RWPE2 (cell line): ENCODE measurements at regions not wholly inside any gene's neighbourhood (a gene's known extent, or its start where the extent isn't known, plus 50 kb on each side); places are given as distances from the start of the nearest gene placed in this dataset.

Experiments
- ATAC-seq: fragments of 200-7000 bp; cut with Tn5 transposase; 3 replicates; pipeline ENCODE4 v1.9.1; 2021; ENCODE audit warnings: low read depth
- DNase-seq: peaks from one replicate; pipeline ENCODE4 v3.0.0-alpha.2; 2020; ENCODE audit warnings: low spot score
- H3K27ac ChIP-seq: fragments of 450-650 bp; 2 replicates; pipeline ENCODE4 v1.5.1; 2017; ENCODE audit warnings: mild to moderate bottlenecking; ENCODE audit not compliant: poor library complexity, severe bottlenecking
- H3K27me3 ChIP-seq: fragments of 250-450 bp; sonication (Bioruptor Pico); 2 replicates; pipeline ENCODE4 v1.5.1; 2021; ENCODE audit warnings: mild to moderate bottlenecking, moderate library complexity; ENCODE audit not compliant: insufficient read depth, poor library complexity, severe bottlenecking
- H3K36me3 ChIP-seq: fragments of 250-450 bp; sonication (Bioruptor Pico); 2 replicates; pipeline ENCODE4 v1.5.1; 2020; ENCODE audit warnings: low read depth, mild to moderate bottlenecking, moderate library complexity
- H3K4me1 ChIP-seq: fragments of 250-450 bp; sonication (Bioruptor Pico); 2 replicates; pipeline ENCODE4 v1.5.1; 2021; ENCODE audit warnings: mild to moderate bottlenecking, moderate library complexity; ENCODE audit not compliant: insufficient read depth, poor library complexity, severe bottlenecking
- H3K4me3 ChIP-seq: fragments of 250-450 bp; sonication (Bioruptor Pico); 2 replicates; pipeline ENCODE4 v1.5.1; 2021; ENCODE audit warnings: mild to moderate bottlenecking, moderate library complexity; ENCODE audit not compliant: severe bottlenecking
- H3K9me3 ChIP-seq: fragments of 250-450 bp; sonication (Bioruptor Pico); 2 replicates; pipeline ENCODE4 v1.5.1; 2021; ENCODE audit warnings: mild to moderate bottlenecking, moderate library complexity; ENCODE audit not compliant: severe bottlenecking
- CTCF ChIP-seq: fragments of 450-650 bp; IDR thresholded peaks from one replicate; pipeline ENCODE4 v1.5.1; 2017; ENCODE audit warnings: mild to moderate bottlenecking, moderate library complexity; ENCODE audit not compliant: poor library complexity, severe bottlenecking

- no peaks in the 10 kb centered on the region for H3K9me3 ChIP-seq
- ATAC-seq (no peak), DNase-seq (no peak)
- no peak overlapping the region for H3K4me3 ChIP-seq
- H3K36me3 ChIP-seq = no peaks in the 10 kb centered on the region
- no peaks in the 10 kb centered on the region for H3K27me3 ChIP-seq
- H3K27ac ChIP-seq = no peak overlapping the region
- no peaks in the 10 kb centered on the region for H3K4me1 ChIP-seq
- TF ChIP-seq CTCF = no peak
Observed at GRCh38 chrX:142661696-142662095, 364.0 kb upstream of the SPANXN4 start.

- TF ChIP-seq CTCF = no peak
- no peaks in the 10 kb centered on the region for H3K36me3 ChIP-seq
- no peaks in the 10 kb centered on the region for H3K9me3 ChIP-seq
- ATAC-seq = no peak
- no peak overlapping the region for H3K4me3 ChIP-seq
- no peak for DNase-seq
- H3K4me1 ChIP-seq = no peaks in the 10 kb centered on the region
- H3K27ac ChIP-seq = no peak overlapping the region
- H3K27me3 ChIP-seq = no peaks in the 10 kb centered on the region
Observed at GRCh38 chrX:142655507-142655906, 370.2 kb upstream of the SPANXN4 start.

- no peak for ATAC-seq
Observed at GRCh38 chrX:142637206-142637605, 388.5 kb upstream of the SPANXN4 start.

GRCh38 chrX:142616636-142617035 is 409.1 kb upstream of the SPANXN4 start:
- H3K9me3 ChIP-seq = no peaks in the 10 kb centered on the region
- H3K27me3 ChIP-seq = no peaks in the 10 kb centered on the region
- ATAC-seq (no peak), DNase-seq (no peak)
- H3K36me3 ChIP-seq = no peaks in the 10 kb centered on the region
- no peak overlapping the region for H3K27ac ChIP-seq
- no peak overlapping the region for H3K4me3 ChIP-seq
- TF ChIP-seq CTCF = no peak
- no peaks in the 10 kb centered on the region for H3K4me1 ChIP-seq

More at GRCh38 chrX:142637206-142637605, 388.5 kb upstream of the SPANXN4 start:
- no peak for DNase-seq
- Histone ChIP-seq H3K4me1 (no peaks in the 10 kb centered on the region), H3K36me3 (no peaks in the 10 kb centered on the region), H3K27ac (no peak overlapping the region), H3K4me3 (no peak overlapping the region), H3K9me3 (no peaks in the 10 kb centered on the region), H3K27me3 (no peaks in the 10 kb centered on the region)
- no peak for TF ChIP-seq CTCF

GRCh38 chrX:142613403-142613802 is 408.3 kb upstream of the MAGEC2 start:
- Histone ChIP-seq H3K9me3 (no peaks in the 10 kb centered on the region), H3K4me3 (no peak overlapping the region), H3K27me3 (no peaks in the 10 kb centered on the region), H3K27ac (no peak overlapping the region), H3K4me1 (no peaks in the 10 kb centered on the region), H3K36me3 (no peaks in the 10 kb centered on the region)
- no peak for TF ChIP-seq CTCF
- ATAC-seq (no peak), DNase-seq (no peak)
